ENCODE measurements at regions not wholly inside any gene's neighbourhood (a gene's known extent, or its start where the extent isn't known, plus 50 kb on each side); places are given as distances from the start of the nearest gene placed in this dataset.

- Histone ChIP-seq H3K27ac (no peak overlapping the region), H3K9ac (no peak overlapping the region), H3K79me2 (ENCODE audit: low read depth) (no peaks in the 10 kb centered on the region), H4K20me1 (ENCODE audit: low read depth) (no peaks in the 10 kb centered on the region), H3K4me1 (no peaks in the 10 kb centered on the region), H3K27me3 (no peaks in the 10 kb centered on the region), H3F3A (ENCODE audit: low read depth) (no peaks in the 10 kb centered on the region), H3K36me3 (no peaks in the 10 kb centered on the region), H2AFZ (replicated peaks) (no peak overlapping the region), H3K9me3 (ENCODE audit: low read depth) (no peaks in the 10 kb centered on the region), H3K4me3 (no peak overlapping the region), H3K4me2 (no peak overlapping the region)
- H3K9me3 Mint-ChIP-seq = peaks cover 6% of the 10 kb centered on the region
- H3K27me3 Mint-ChIP-seq (ENCODE audit: insufficient read depth, low read depth) = peaks cover 5% of the 10 kb centered on the region
- TF ChIP-seq CTCF (IDR thresholded peaks at IDR 0.05) = no peak
- TF ChIP-seq EZH2 (IDR thresholded peaks at IDR 0.05) = no peak
- TF ChIP-seq EZH2phosphoT487 (IDR thresholded peaks at IDR 0.05) = no peak
- H3K27ac Mint-ChIP-seq = no peak overlapping the region
- H3K36me3 Mint-ChIP-seq = no peaks in the 10 kb centered on the region
- no peak for DNase-seq (ENCODE audit: low spot score)
- no peaks in the 10 kb centered on the region for H3K4me1 Mint-ChIP-seq
- H3K4me3 Mint-ChIP-seq = no peak overlapping the region
Measured at GRCh38 chr18:37937287-37937686, 371.7 kb upstream of the CELF4 start.

GRCh38 chr18:37935086-37935485, 369.5 kb upstream of the CELF4 start:
- peaks cover 6% of the 10 kb centered on the region for H3K9me3 ChIP-seq (ENCODE audit: low read depth)
- DNase-seq (ENCODE audit: low spot score) = no peak
- H2AFZ ChIP-seq (replicated peaks) = no peak overlapping the region
- H3K27ac Mint-ChIP-seq = no peak overlapping the region
- no peak overlapping the region for H3K4me3 Mint-ChIP-seq
- no peak overlapping the region for H3K4me2 ChIP-seq
- H3K27me3 Mint-ChIP-seq (ENCODE audit: insufficient read depth, low read depth) = peaks cover 5% of the 10 kb centered on the region
- H3K27me3 ChIP-seq = no peaks in the 10 kb centered on the region
- H3K9me3 Mint-ChIP-seq = peaks cover 17% of the 10 kb centered on the region
- no peak overlapping the region for H3K9ac ChIP-seq
- H3K4me1 ChIP-seq = no peaks in the 10 kb centered on the region
- TF ChIP-seq CTCF (IDR thresholded peaks at IDR 0.05) (no peak), EZH2phosphoT487 (IDR thresholded peaks at IDR 0.05) (no peak), EZH2 (IDR thresholded peaks at IDR 0.05) (no peak)
- no peaks in the 10 kb centered on the region for H4K20me1 ChIP-seq (ENCODE audit: low read depth)
- no peaks in the 10 kb centered on the region for H3K36me3 Mint-ChIP-seq
- H3K4me3 ChIP-seq = no peak overlapping the region
- H3K79me2 ChIP-seq (ENCODE audit: low read depth) = no peaks in the 10 kb centered on the region
- no peaks in the 10 kb centered on the region for H3F3A ChIP-seq (ENCODE audit: low read depth)
- H3K27ac ChIP-seq = no peak overlapping the region
- no peaks in the 10 kb centered on the region for H3K36me3 ChIP-seq
- no peaks in the 10 kb centered on the region for H3K4me1 Mint-ChIP-seq

GRCh38 chr18:37930640-37931039, 365.0 kb upstream of the CELF4 start:
- peaks cover 3% of the 10 kb centered on the region for H3K27me3 Mint-ChIP-seq (ENCODE audit: insufficient read depth, low read depth)
- H3K36me3 ChIP-seq = no peaks in the 10 kb centered on the region
- H3K27me3 ChIP-seq = no peaks in the 10 kb centered on the region
- no peaks in the 10 kb centered on the region for H3K79me2 ChIP-seq (ENCODE audit: low read depth)
- H3K4me3 Mint-ChIP-seq = no peak overlapping the region
- H3K4me1 ChIP-seq = no peaks in the 10 kb centered on the region
- no peak overlapping the region for H3K27ac ChIP-seq
- no peak for TF ChIP-seq CTCF (IDR thresholded peaks at IDR 0.05)
- no peak for TF ChIP-seq EZH2phosphoT487 (IDR thresholded peaks at IDR 0.05)
- no peak for TF ChIP-seq EZH2 (IDR thresholded peaks at IDR 0.05)
- no peaks in the 10 kb centered on the region for H4K20me1 ChIP-seq (ENCODE audit: low read depth)
- H3K27ac Mint-ChIP-seq = no peak overlapping the region
- H3K9ac ChIP-seq = no peak overlapping the region
- H3K4me2 ChIP-seq = no peak overlapping the region
- no peaks in the 10 kb centered on the region for H3K4me1 Mint-ChIP-seq
- peaks cover 12% of the 10 kb centered on the region for H3K9me3 Mint-ChIP-seq
- no peaks in the 10 kb centered on the region for H3F3A ChIP-seq (ENCODE audit: low read depth)
- no peak overlapping the region for H2AFZ ChIP-seq (replicated peaks)
- no peaks in the 10 kb centered on the region for H3K36me3 Mint-ChIP-seq
- H3K4me3 ChIP-seq = no peak overlapping the region
- H3K9me3 ChIP-seq (ENCODE audit: low read depth) = peaks cover 6% of the 10 kb centered on the region
- no peak for DNase-seq (ENCODE audit: low spot score)

GRCh38 chr18:37922162-37922561, 356.6 kb upstream of the CELF4 start:
- Histone ChIP-seq H3K4me3 (no peak overlapping the region), H3K36me3 (no peaks in the 10 kb centered on the region), H3K4me2 (no peak overlapping the region), H3K27ac (no peak overlapping the region), H2AFZ (replicated peaks) (no peak overlapping the region), H3K9ac (no peak overlapping the region), H3K79me2 (ENCODE audit: low read depth) (no peaks in the 10 kb centered on the region), H3K27me3 (no peaks in the 10 kb centered on the region), H3K4me1 (no peaks in the 10 kb centered on the region), H3K9me3 (ENCODE audit: low read depth) (no peaks in the 10 kb centered on the region), H3F3A (ENCODE audit: low read depth) (no peaks in the 10 kb centered on the region), H4K20me1 (ENCODE audit: low read depth) (no peaks in the 10 kb centered on the region)
- no peak for DNase-seq (ENCODE audit: low spot score)
- H3K27me3 Mint-ChIP-seq (ENCODE audit: insufficient read depth, low read depth) = no peaks in the 10 kb centered on the region
- H3K9me3 Mint-ChIP-seq = no peaks in the 10 kb centered on the region
- no peak for TF ChIP-seq EZH2phosphoT487 (IDR thresholded peaks at IDR 0.05)
- no peaks in the 10 kb centered on the region for H3K36me3 Mint-ChIP-seq
- H3K4me1 Mint-ChIP-seq = no peaks in the 10 kb centered on the region
- no peak overlapping the region for H3K4me3 Mint-ChIP-seq
- H3K27ac Mint-ChIP-seq = no peak overlapping the region
